GM19468 (cell line): ENCODE measurements at regions not wholly inside any gene's neighbourhood (a gene's known extent, or its start where the extent isn't known, plus 50 kb on each side); places are given as distances from the start of the nearest gene placed in this dataset.

Experiments used
- ATAC-seq: cut with Tn5 transposase; IDR thresholded peaks from one replicate; pipeline ENCODE4 v1.9.1; 2021; ENCODE audit warnings: mild to moderate bottlenecking, moderate library complexity, moderate number of reproducible peaks; ENCODE audit not compliant: unreplicated experiment; ENCODE audit errors: extremely low read depth

- ATAC-seq = no peak
These were observed 189.9 kb upstream of the GMDS start for GRCh38 chr6:2435323-2435722.

- ATAC-seq = no peak
These were observed 189.5 kb upstream of the GMDS start for GRCh38 chr6:2434912-2435311.

- no peak for ATAC-seq
These were observed 188.7 kb upstream of the GMDS start for GRCh38 chr6:2434116-2434515.

- no peak for ATAC-seq
These were observed 188.3 kb upstream of the GMDS start for GRCh38 chr6:2433711-2434110.

GRCh38 chr6:2433266-2433665 lies 187.9 kb upstream of the GMDS start:
- no peak for ATAC-seq

GRCh38 chr6:2432292-2432691 lies 186.9 kb upstream of the GMDS start:
- no peak for ATAC-seq

- no peak for ATAC-seq
These were observed 185.2 kb upstream of the GMDS start for GRCh38 chr6:2430612-2431011.

- ATAC-seq = no peak
These were observed 184.1 kb upstream of the GMDS start for GRCh38 chr6:2429460-2429859.

GRCh38 chr6:2429032-2429431 lies 183.6 kb upstream of the GMDS start:
- ATAC-seq = no peak

GRCh38 chr6:2426561-2427340 lies 181.3 kb upstream of the GMDS start:
- ATAC-seq = no peak

GRCh38 chr6:2416128-2416712 lies 170.8 kb upstream of the GMDS start:
- ATAC-seq = no peak

- ATAC-seq = no peak
These were observed 169.6 kb upstream of the GMDS start for GRCh38 chr6:2414885-2415547.

- ATAC-seq = no peak
These were observed 167.3 kb upstream of the GMDS start for GRCh38 chr6:2412731-2413130.

- no peak for ATAC-seq
These were observed 165.4 kb upstream of the GMDS start for GRCh38 chr6:2410656-2411380.

- no peak for ATAC-seq
These were observed 162.1 kb upstream of the GMDS start for GRCh38 chr6:2407525-2407924.

- ATAC-seq = no peak
These were observed 159.0 kb upstream of the GMDS start for GRCh38 chr6:2404211-2404929.

GRCh38 chr6:2403546-2403945 lies 158.1 kb upstream of the GMDS start:
- ATAC-seq = no peak

GRCh38 chr6:2396846-2397630 lies 151.6 kb upstream of the GMDS start:
- ATAC-seq = no peak

- no peak for ATAC-seq
These were observed 150.7 kb upstream of the GMDS start for GRCh38 chr6:2396042-2396657.
